Muscle layer of duodenum (tissue), 2 donors: ENCODE measurements at regions not wholly inside any gene's neighbourhood (a gene's known extent, or its start where the extent isn't known, plus 50 kb on each side); places are given as distances from the start of the nearest gene placed in this dataset.

Experiments
- H3K27ac ChIP-seq: one replicate; pipeline ENCODE4 v1.7.0; 2013; ENCODE audit warnings: mild to moderate bottlenecking, low read length
- H3K27me3 ChIP-seq: one replicate; pipeline ENCODE4 v1.7.0; 2013; ENCODE audit warnings: low read depth, mild to moderate bottlenecking, control low read depth, low read length
- H3K36me3 ChIP-seq, 2 donors: one replicate each; pipeline ENCODE4 v1.7.0; 2013; ENCODE audit warnings: low read length in 2 of 2, control low read depth in 1 of 2, mild to moderate bottlenecking in 1 of 2; ENCODE audit not compliant: insufficient read depth in 2 of 2, control insufficient read depth in 1 of 2
- H3K4me1 ChIP-seq, 2 donors: one replicate each; pipeline ENCODE4 v1.7.0; 2013; ENCODE audit warnings: low read length in 2 of 2, mild to moderate bottlenecking in 2 of 2, control low read depth in 1 of 2, moderate library complexity in 1 of 2; ENCODE audit not compliant: insufficient read depth in 2 of 2, control insufficient read depth in 1 of 2
- H3K4me3 ChIP-seq, 2 donors: one replicate each; pipeline ENCODE4 v1.7.0; 2013; ENCODE audit warnings: low read length in 2 of 2, low read depth in 1 of 2, mild to moderate bottlenecking in 1 of 2
- H3K9me3 ChIP-seq, 2 donors: one replicate each; pipeline ENCODE4 v1.7.0; 2013; ENCODE audit warnings: low read length in 2 of 2, control low read depth in 1 of 2, mild to moderate bottlenecking in 1 of 2; ENCODE audit not compliant: control insufficient read depth in 1 of 2
- donor health status: healthy.

DNA sequence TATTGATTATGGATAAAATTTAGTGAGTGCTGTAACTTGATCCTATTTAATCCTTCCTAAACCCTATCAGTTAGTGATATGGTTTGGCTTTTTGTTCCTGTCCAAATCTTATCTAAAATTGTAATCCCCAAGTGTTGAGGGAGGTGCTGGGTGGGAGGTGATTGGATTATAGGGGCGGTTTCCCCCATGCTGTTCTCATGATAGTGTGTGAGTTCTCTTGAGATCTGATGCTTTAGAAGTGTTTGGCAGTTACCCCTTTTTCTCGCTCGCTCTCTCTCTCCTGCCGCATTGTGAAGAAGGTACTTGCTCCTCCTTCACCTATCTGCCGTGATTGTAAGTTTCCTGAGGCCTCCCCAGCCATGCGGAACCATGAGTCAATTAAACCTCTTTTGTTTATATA lies 134.0 kb upstream of the SUCLG2 start:
- H3K4me1 ChIP-seq: peaks cover 0 to 5% of the 10 kb centered on the region in 2 donors
- H3K36me3 ChIP-seq: no peaks in the 10 kb centered on the region
- no peaks in the 10 kb centered on the region for H3K9me3 ChIP-seq
- H3K4me3 ChIP-seq: no peak overlapping the region
- H3K27ac ChIP-seq: no peak overlapping the region
- no peaks in the 10 kb centered on the region for H3K27me3 ChIP-seq

DNA sequence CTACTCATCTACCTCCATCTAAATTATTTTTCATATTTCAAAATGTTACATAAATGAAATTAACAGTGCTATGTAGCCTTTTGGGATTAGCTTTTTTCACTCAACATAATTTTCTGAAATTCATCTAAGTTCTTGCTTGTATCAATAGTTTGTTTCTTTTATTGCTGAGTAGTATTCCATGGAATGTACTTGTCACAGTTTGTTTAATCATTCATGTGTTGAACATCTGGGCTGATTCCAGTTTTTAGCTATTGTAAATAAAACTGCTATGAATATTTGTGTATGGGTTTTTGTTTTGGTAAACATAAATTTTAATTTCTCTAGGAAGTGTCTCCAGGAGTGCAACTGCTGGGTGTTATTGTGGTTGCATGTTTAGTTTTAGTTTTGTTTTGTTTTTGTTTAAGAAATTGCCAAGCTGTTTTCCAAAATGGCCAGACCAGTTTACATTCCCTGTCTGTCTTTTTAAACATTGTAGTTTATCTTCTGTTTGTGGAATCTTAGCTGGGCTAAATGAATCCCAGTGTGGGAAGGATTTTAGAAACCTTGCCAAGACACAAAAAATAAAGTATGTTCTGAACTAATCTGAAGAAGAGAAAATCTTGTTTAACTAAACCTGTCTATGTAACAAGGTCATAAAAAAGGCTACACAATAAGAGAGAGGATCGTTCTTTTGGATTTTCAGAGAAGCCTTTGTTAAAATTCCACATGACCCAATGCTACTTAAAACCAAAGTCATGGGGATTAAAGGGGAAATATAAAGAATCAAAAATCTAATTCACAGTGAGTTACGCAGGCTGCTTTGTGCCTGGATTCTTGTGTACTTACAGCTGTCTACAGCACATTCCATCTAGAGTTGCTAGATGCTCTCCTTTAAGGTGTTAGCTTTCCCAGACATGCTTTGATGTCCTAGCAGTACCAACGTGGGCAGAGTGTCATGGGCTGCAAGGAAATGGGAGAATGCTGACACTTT lies 129.2 kb upstream of the SUCLG2 start:
- no peaks in the 10 kb centered on the region for H3K27me3 ChIP-seq
- H3K9me3 ChIP-seq: no peaks in the 10 kb centered on the region
- no peak overlapping the region for H3K4me3 ChIP-seq
- no peak overlapping the region for H3K27ac ChIP-seq
- peaks cover 0 to 5% of the 10 kb centered on the region in 2 donors for H3K4me1 ChIP-seq
- no peaks in the 10 kb centered on the region for H3K36me3 ChIP-seq

DNA sequence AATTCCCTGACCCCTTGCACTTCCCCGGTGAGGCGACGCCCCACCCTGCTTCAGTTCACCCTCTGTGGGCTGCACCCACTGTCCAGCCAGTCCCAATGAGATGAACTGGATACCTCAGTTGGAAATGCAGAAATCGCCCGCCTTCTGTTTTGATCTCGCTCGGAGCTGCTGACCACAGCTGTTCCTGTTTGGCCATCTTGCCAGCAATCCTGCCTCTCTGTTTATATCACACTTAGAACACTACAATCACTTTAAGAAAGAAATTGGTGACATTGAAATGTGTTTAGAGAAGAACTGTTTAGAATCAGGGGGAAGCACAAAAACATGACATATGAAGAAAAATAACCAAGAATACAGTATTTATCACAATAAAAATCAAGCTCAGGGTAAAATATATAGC lies 127.5 kb upstream of the SUCLG2 start:
- H3K27me3 ChIP-seq: no peaks in the 10 kb centered on the region
- no peak overlapping the region for H3K27ac ChIP-seq
- H3K36me3 ChIP-seq: no peaks in the 10 kb centered on the region
- H3K4me1 ChIP-seq: peaks cover 0 to 5% of the 10 kb centered on the region in 2 donors
- peaks cover 0 to 6% of the 10 kb centered on the region in 2 donors for H3K9me3 ChIP-seq
- no peak overlapping the region for H3K4me3 ChIP-seq

DNA sequence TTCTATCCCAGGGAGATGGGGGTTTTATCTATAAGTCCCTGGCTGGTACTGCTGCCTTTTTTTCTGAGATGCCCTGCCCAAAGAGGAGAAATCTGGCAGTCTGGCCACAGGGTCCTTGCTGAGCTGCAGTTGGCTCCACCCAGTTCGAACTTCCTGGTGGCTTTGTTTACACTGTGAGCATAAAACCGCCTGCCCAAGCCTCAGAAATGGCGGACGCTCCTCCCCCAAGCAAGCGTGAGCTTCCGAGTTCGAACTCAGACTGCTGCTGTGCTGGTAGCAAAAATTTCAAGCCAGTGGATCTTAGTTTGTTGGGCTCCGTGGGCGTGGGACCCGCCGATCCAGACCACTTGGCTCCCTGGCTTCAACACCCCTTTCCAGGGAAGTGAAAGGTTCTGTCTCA lies 126.8 kb upstream of the SUCLG2 start:
- Histone ChIP-seq H3K9me3 (peaks cover 0 to 9% of the 10 kb centered on the region in 2 donors), H3K4me1 (peaks cover 0 to 5% of the 10 kb centered on the region in 2 donors), H3K27me3 (no peaks in the 10 kb centered on the region), H3K4me3 (no peak overlapping the region), H3K27ac (no peak overlapping the region), H3K36me3 (no peaks in the 10 kb centered on the region)

DNA sequence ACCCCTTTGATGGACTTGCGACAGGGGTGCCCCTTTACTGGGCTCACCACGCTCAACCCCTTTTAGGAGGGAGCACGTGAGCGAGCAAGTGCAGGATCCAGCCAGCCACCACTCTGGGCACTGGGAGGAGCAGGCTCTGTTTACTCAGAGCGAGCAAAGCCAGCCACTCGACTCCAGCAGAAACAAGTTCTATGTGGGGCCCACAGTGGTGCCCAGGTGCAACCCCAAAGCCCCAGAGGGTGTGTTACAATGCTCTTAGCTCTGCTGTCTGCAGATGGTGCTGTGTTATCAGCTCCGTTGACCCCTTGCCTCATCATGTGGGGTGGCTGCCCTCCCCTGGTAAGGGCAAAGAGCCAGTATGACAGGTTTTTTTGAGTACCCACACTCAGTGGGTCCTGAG lies 120.3 kb upstream of the SUCLG2 start:
- no peak overlapping the region for H3K4me3 ChIP-seq
- H3K27me3 ChIP-seq: no peaks in the 10 kb centered on the region
- no peaks in the 10 kb centered on the region for H3K36me3 ChIP-seq
- no peaks in the 10 kb centered on the region for H3K4me1 ChIP-seq
- no peak overlapping the region for H3K27ac ChIP-seq
- H3K9me3 ChIP-seq: peaks cover 0 to 9% of the 10 kb centered on the region in 2 donors

DNA sequence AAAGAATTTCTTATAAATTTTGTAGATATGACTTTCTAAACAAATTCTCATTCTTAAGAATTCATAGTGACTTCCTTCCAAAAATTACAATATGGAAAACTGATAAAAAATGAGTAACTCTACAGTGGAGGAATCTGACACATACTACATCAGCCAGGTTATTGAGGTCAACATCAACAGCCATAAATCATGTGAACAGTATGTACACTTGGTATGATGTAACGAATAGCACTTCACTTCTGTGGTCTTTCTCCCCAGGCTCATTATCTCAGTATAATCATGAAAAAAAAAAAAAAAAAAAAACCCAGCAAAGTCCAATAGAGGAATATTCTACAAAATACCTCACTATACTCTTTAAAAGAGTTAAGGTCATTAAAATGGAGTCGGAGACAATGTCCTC lies 111.2 kb upstream of the SUCLG2 start:
- no peaks in the 10 kb centered on the region for H3K36me3 ChIP-seq
- no peaks in the 10 kb centered on the region for H3K27me3 ChIP-seq
- peaks cover 0 to 23% of the 10 kb centered on the region in 2 donors for H3K9me3 ChIP-seq
- no peak overlapping the region for H3K27ac ChIP-seq
- H3K4me3 ChIP-seq: no peak overlapping the region
- no peaks in the 10 kb centered on the region for H3K4me1 ChIP-seq

DNA sequence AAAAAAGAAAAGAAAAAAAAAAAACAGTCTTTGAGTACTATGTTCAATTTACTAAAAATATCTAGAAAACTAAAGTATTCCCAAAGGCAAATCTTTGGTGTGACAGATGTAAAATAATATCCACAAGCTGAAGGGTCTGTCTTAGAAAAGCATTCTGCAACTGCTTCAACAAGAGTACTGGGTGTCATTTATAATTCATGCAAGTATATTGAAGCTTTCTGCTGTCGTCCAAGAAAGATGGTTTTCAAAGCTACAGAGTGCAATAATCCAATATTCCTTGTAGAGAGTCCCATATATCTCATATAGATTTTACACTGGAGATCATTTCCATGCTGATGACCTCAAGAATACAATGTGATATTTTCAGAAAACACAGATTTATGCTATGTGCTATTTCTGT lies 90.9 kb upstream of the SUCLG2 start:
- peaks cover 0 to 5% of the 10 kb centered on the region in 2 donors for H3K9me3 ChIP-seq
- no peaks in the 10 kb centered on the region for H3K36me3 ChIP-seq
- no peaks in the 10 kb centered on the region for H3K27me3 ChIP-seq
- H3K4me3 ChIP-seq: no peak overlapping the region
- no peak overlapping the region for H3K27ac ChIP-seq
- no peaks in the 10 kb centered on the region for H3K4me1 ChIP-seq

DNA sequence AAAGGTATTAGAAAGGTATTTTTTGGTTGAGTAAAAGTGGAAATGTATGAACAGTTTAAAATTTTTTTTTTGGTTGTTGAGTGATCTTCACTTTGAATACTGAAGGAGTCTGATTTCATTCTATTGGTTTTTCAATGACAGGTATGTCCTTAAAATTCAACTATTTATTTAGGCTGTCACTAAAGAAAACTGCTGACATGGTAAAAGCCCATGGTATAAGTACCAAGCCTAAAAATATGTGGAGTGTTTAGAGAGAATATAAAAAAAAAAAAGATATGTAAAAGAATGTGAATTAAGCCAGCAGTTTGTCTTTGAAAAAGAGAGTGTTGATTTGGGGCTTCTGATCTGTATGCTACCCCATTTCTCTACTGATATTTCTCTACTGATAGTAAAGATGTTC lies 90.3 kb upstream of the SUCLG2 start:
- no peak overlapping the region for H3K27ac ChIP-seq
- no peaks in the 10 kb centered on the region for H3K4me1 ChIP-seq
- peaks cover 0 to 5% of the 10 kb centered on the region in 2 donors for H3K9me3 ChIP-seq
- no peaks in the 10 kb centered on the region for H3K36me3 ChIP-seq
- no peaks in the 10 kb centered on the region for H3K27me3 ChIP-seq
- no peak overlapping the region for H3K4me3 ChIP-seq

DNA sequence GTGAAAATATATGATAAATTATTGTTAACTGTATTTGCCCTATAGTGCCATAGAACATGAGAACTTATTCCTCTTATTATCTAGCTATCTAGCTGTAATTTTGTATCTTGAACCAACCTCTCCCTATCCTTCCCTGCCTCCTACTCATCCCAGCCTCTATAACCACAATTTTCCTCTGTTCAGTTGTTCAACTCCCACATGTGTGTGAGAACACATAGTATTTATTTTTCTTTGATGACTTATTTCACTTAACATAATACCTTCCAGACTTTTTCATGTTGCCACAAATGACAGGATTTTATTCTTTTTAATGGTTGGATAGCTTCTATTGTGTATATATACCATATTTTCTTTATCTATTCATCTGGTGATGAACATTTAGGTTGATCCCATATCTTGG lies 85.4 kb upstream of the SUCLG2 start:
- no peaks in the 10 kb centered on the region for H3K27me3 ChIP-seq
- no peak overlapping the region for H3K27ac ChIP-seq
- no peaks in the 10 kb centered on the region for H3K36me3 ChIP-seq
- no peak overlapping the region for H3K4me3 ChIP-seq
- peaks cover 0 to 5% of the 10 kb centered on the region in 2 donors for H3K9me3 ChIP-seq
- H3K4me1 ChIP-seq: no peaks in the 10 kb centered on the region

DNA sequence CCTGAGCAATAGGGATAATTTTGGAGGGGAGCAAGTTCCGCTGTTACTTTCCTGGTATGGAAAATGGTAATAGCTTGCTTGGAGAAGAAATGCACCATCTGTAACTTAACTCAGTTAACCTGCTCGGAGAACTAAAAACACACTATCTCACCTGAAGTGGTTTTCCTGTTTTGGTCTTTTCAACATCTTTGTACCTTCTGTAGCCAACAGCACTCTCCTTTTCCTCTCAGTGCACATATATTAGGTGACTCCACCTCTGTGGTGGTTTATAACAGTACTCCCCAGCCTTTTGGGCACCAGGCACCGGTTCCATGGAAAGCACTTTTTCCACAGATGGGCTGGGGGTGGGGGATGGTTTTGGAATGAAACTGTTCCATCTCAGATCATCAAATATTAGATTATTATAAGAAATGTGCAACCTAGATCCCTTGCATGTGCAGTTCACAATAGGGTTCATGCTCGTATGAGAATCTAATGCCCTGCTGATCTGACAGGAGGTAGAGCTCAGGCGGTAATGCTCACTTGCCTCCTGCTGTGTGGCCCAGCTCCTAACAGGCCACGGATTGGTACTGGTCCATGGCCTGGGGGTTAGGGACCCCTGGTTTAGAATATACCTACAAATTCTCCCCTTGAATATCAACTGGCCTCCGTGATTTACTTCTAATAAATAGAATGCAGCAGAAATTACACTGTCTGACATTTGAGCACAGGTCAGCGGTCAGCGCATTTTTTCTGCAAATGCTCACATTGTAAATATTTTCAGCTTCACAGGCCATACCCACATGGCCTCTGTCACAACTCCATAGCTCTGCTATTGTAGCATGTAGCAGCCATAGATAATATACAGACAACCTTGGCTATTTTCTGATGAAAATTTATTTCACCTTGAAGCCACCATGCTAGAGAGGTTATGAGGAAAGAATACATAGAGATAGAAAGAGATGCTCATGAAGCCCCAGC lies 83.8 kb upstream of the SUCLG2 start:
- H3K4me1 ChIP-seq: no peaks in the 10 kb centered on the region
- H3K27ac ChIP-seq: no peak overlapping the region
- H3K27me3 ChIP-seq: no peaks in the 10 kb centered on the region
- H3K36me3 ChIP-seq: no peaks in the 10 kb centered on the region
- no peak overlapping the region for H3K4me3 ChIP-seq
- H3K9me3 ChIP-seq: peaks cover 0 to 5% of the 10 kb centered on the region in 2 donors

DNA sequence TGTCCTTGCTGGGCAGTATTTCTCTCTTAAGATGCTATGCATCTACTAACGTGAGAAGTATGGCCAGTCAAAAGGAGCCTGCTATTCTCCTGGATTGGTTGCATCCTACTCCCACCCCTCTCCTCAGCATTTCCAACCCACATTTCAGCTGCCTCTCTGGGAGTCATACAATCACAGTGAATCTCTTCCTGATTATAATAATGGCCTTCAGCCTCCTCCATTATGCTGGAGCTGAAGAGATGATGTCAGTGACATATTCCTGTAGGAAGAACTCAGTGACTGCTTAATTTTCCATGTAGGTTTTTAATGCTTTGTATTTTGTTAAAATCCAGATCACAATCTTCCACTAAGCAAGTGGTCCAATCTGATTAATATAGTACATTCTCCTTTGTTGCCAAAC lies 82.7 kb upstream of the SUCLG2 start:
- no peak overlapping the region for H3K27ac ChIP-seq
- no peak overlapping the region for H3K4me3 ChIP-seq
- H3K9me3 ChIP-seq: peaks cover 0 to 5% of the 10 kb centered on the region in 2 donors
- H3K36me3 ChIP-seq: no peaks in the 10 kb centered on the region
- no peaks in the 10 kb centered on the region for H3K27me3 ChIP-seq
- H3K4me1 ChIP-seq: no peaks in the 10 kb centered on the region
